ENCODE measurements at regions not wholly inside any gene's neighbourhood (a gene's known extent, or its start where the extent isn't known, plus 50 kb on each side); places are given as distances from the start of the nearest gene placed in this dataset.

DNA sequence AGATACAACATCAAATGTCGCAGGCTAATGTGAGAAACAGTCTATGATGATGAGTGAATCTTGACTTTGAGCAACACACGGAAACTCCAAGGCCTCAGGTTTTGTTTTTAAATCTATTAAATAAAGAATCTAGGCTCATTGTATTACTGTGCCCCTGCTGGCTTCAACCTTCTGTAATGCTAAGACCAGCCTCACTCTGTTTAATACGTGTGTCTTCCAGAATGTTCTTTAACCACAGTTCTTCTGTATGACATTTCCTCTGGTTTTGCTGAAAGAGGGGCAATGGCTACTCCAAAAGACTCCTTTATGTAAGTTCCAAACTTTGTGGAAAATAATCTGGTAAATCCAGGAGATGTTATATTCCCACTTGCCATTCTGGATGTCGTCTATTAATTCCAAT lies 101.1 kb upstream of the TIAM1 start:
- 82% methylated on average over 4 of the region's 4 CpGs; no CpG with 5 or more reads in 1 of the 2 experiments for WGBS, 2 experiments (ENCODE audit: extremely low coverage in 1 of 2, insufficient coverage in 1 of 2, insufficient read length in 1 of 2, insufficient replicate concordance in 2 of 2, low coverage in 1 of 2, low lambda C conversion rate in 2 of 2, missing lambda C conversion rate in 1 of 2)
- POLR2A ChIA-PET (ENCODE audit: partially characterized antibody): no interaction called here

More for the DNA sequence above, 101.1 kb upstream of the TIAM1 start:
- Histone ChIP-seq H2BK12ac (ENCODE audit: low read depth, low read length) (no peak overlapping the region), H3K4me3 (ENCODE audit: extremely low read depth in 1 of 4, insufficient read depth in 2 of 4, low read depth in 3 of 4, low read length in 4 of 4) (no peak overlapping the region), H4K91ac (replicated peaks; ENCODE audit: insufficient read length, low read length) (no peak overlapping the region), H2AK5ac (ENCODE audit: low read depth, low read length) (no peak overlapping the region), H3K27me3 (replicated peaks in 1 of 4; ENCODE audit: control insufficient read depth in 3 of 4, extremely low read depth in 1 of 4, insufficient read depth in 3 of 4, low read length in 3 of 4) (no peaks in the 10 kb centered on the region), H4K8ac (ENCODE audit: extremely low read depth, insufficient read depth, low read length) (no peak overlapping the region), H3K4ac (replicated peaks; ENCODE audit: insufficient read length, low read depth, low read length) (no peak overlapping the region), H2BK120ac (replicated peaks; ENCODE audit: low read depth, low read length) (no peak overlapping the region), H3K23me2 (ENCODE audit: low read depth, low read length) (no peaks in the 10 kb centered on the region), H3K79me1 (ENCODE audit: low read depth, low read length) (no peaks in the 10 kb centered on the region), H3K9me3 (ENCODE audit: insufficient read depth in 2 of 2, low read depth in 1 of 2, low read length in 1 of 2) (peaks cover 4 to 7% of the 10 kb centered on the region in 2 experiments; a peak in 3 of 4 replicates), H3K56ac (replicated peaks; ENCODE audit: insufficient read length, low read depth, low read length) (no peak overlapping the region), H3K23ac (ENCODE audit: insufficient read length) (no peak overlapping the region), H4K5ac (ENCODE audit: insufficient read length, low read depth, low read length) (no peak overlapping the region), H2BK15ac (ENCODE audit: low read length) (no peak overlapping the region), H2BK5ac (ENCODE audit: low read depth, low read length) (no peak overlapping the region), H3K79me2 (ENCODE audit: control insufficient read depth in 1 of 2, insufficient read depth in 2 of 2, low read length in 2 of 2) (no peaks in the 10 kb centered on the region; a peak in 1 of 4 replicates), H4K20me1 (replicated peaks in 1 of 2; ENCODE audit: control insufficient read depth in 1 of 2, insufficient read depth in 2 of 2, low read length in 2 of 2) (no peaks in the 10 kb centered on the region), H2AFZ (ENCODE audit: low read length) (no peak overlapping the region), H2BK20ac (ENCODE audit: low read length) (no peak overlapping the region), H3K4me2 (ENCODE audit: insufficient read depth in 1 of 2, low read depth in 2 of 2, low read length in 2 of 2) (no peak overlapping the region; a peak in 1 of 4 replicates), H3K18ac (ENCODE audit: extremely low read depth, low read length) (no peak overlapping the region), H3K14ac (ENCODE audit: insufficient read length) (no peak overlapping the region), H3K9ac (replicated peaks in 1 of 4; ENCODE audit: extremely low read depth in 1 of 4, low read depth in 3 of 4, low read length in 3 of 4) (no peak overlapping the region), H3K4me1 (replicated peaks in 1 of 4; ENCODE audit: control insufficient read depth in 3 of 4, insufficient read depth in 4 of 4, low read length in 3 of 4) (no peaks in the 10 kb centered on the region; a peak in 1 of 7 replicates), H3K27ac (ENCODE audit: low read depth, low read length) (no peak overlapping the region), H3K36me3 (ENCODE audit: control insufficient read depth in 2 of 4, insufficient read depth in 4 of 4, low read length in 3 of 4) (no peaks in the 10 kb centered on the region; a peak in 1 of 8 replicates)
- no peak for DNase-seq (ENCODE audit: low read depth in 1 of 2, low spot score in 2 of 2)
- FAIRE-seq: no peak
- CTCF ChIA-PET (ENCODE audit: partially characterized antibody): interaction anchor here (1.1 to 1.4 kb wide), 2 partner anchors 26 to 121 kb away, joined by 3 read pairs; no protein-coding TSS in a partner anchor
- TF ChIP-seq POLR2AphosphoS5 (IDR thresholded peaks at IDR 0.05; ENCODE audit: low read depth, low read length) (no peak), RNF2 (IDR thresholded peaks at IDR 0.05; ENCODE audit: borderline replicate concordance, low read depth, low read length, missing control alignments, poor library complexity, severe bottlenecking) (no peak), RXRA (IDR thresholded peaks at IDR 0.05; ENCODE audit: insufficient read depth, low read depth, low read length) (no peak), SIX5 (IDR thresholded peaks at IDR 0.05; ENCODE audit: low read depth, low read length) (no peak), GABPA (IDR thresholded peaks at IDR 0.05; ENCODE audit: borderline replicate concordance, insufficient read depth, low read length) (no peak), EZH2 (IDR thresholded peaks at IDR 0.05; ENCODE audit: low read depth, low read length, severe bottlenecking) (no peak), NANOG (IDR thresholded peaks at IDR 0.05; ENCODE audit: insufficient read depth, low read depth, low read length, poor library complexity, severe bottlenecking) (no peak), KDM5A (IDR thresholded peaks at IDR 0.05; ENCODE audit: low read length) (no peak), BRCA1 (IDR thresholded peaks at IDR 0.05; ENCODE audit: low read depth, low read length) (no peak)
